OCI-LY7 (cell line): ENCODE measurements at regions not wholly inside any gene's neighbourhood (a gene's known extent, or its start where the extent isn't known, plus 50 kb on each side); places are given as distances from the start of the nearest gene placed in this dataset.

Source experiments
- BruUV-seq: library from RNA; stranded (reverse); fragments of 400-500 nt; replicated peaks from 2 replicates; lab custom pipeline; 2021; lab: Mats Ljungman, UMichigan
- CTCF ChIA-PET: fragments of 300-600 bp; sonication (Branson Sonifier 250); formaldehyde crosslinking; loops from one replicate; lab custom pipeline; 2022; ENCODE audit warnings: antibody characterized with exemption; ENCODE audit not compliant: unreplicated experiment; lab: Charles Lee
- POLR2A ChIA-PET: fragments of 300-600 bp; sonication (Branson Sonifier 250); formaldehyde crosslinking; loops from one replicate; lab custom pipeline; 2022; ENCODE audit warnings: antibody characterized with exemption; lab: Charles Lee
- DNase-seq: peaks from one replicate; pipeline ENCODE4 v3.0.0-alpha.2; 2015; ENCODE audit warnings: low spot score
- H2AFZ ChIP-seq: fragments of 200-600 bp; sonication (generic), shearing (Covaris generic); 2 replicates; pipeline ENCODE4 v1.6.1; 2014; ENCODE audit warnings: mild to moderate bottlenecking, antibody characterized with exemption, low read length, moderate library complexity
- H3K27ac ChIP-seq: fragments of 200-600 bp; sonication (generic); 2 replicates; pipeline ENCODE4 v1.5.1; 2014; ENCODE audit warnings: mixed run types, low read depth, mild to moderate bottlenecking, moderate library complexity, low read length, inconsistent platforms; ENCODE audit not compliant: poor library complexity, severe bottlenecking
- H3K36me3 ChIP-seq: fragments of 200-600 bp; sonication (generic); 2 replicates; pipeline ENCODE4 v1.6.1; 2014; ENCODE audit warnings: mild to moderate bottlenecking, antibody characterized with exemption, low read length, moderate library complexity, mixed read lengths; ENCODE audit not compliant: insufficient read depth
- H3K4me1 ChIP-seq: fragments of 200-600 bp; sonication (generic); 2 replicates; pipeline ENCODE4 v1.5.1; 2014; ENCODE audit warnings: mild to moderate bottlenecking, low read length; ENCODE audit not compliant: insufficient read depth, poor library complexity, severe bottlenecking
- H3K4me2 ChIP-seq: fragments of 200-600 bp; sonication (generic); 2 replicates; pipeline ENCODE4 v1.6.1; 2014; ENCODE audit warnings: mild to moderate bottlenecking, low read length
- H3K4me3 ChIP-seq: fragments of 200-600 bp; sonication (generic); 2 replicates; pipeline ENCODE4 v1.5.1; 2014; ENCODE audit warnings: mild to moderate bottlenecking, low read depth, low read length; ENCODE audit not compliant: poor library complexity, severe bottlenecking
- H3K79me2 ChIP-seq: fragments of 200-600 bp; sonication (generic); 2 replicates; pipeline ENCODE4 v1.6.1; 2016; ENCODE audit warnings: low read depth, mild to moderate bottlenecking, low read length, moderate library complexity, mixed read lengths; ENCODE audit not compliant: insufficient read depth
- H3K9me2 ChIP-seq: fragments of 200-600 bp; sonication (generic); 2 replicates; pipeline ENCODE4 v1.6.1; 2016; ENCODE audit warnings: mild to moderate bottlenecking, low read length, mixed read lengths; ENCODE audit not compliant: insufficient read depth
- H3K9me3 ChIP-seq: fragments of 200-600 bp; sonication (generic); 2 replicates; pipeline ENCODE4 v1.6.1; 2014; ENCODE audit warnings: mild to moderate bottlenecking, mixed run types, low read length, mixed read lengths
- H4K20me1 ChIP-seq: fragments of 200-600 bp; sonication (generic); 2 replicates; pipeline ENCODE4 v1.6.1; 2014; ENCODE audit warnings: mild to moderate bottlenecking, antibody characterized with exemption, low read length, moderate library complexity, mixed read lengths; ENCODE audit not compliant: insufficient read depth
- CTCF ChIP-seq: fragments of 200-600 bp; sonication (generic); conservative IDR thresholded peaks from 2 replicates; pipeline ENCODE4 v1.5.1; 2014; ENCODE audit warnings: mild to moderate bottlenecking, antibody characterized with exemption, low read length, moderate library complexity, mixed read lengths
- EZH2phosphoT487 ChIP-seq: fragments of 200-600 bp; sonication (generic); IDR thresholded peaks from 2 replicates; pipeline ENCODE4 v1.6.1; 2018; ENCODE audit warnings: low read depth, borderline replicate concordance, mild to moderate bottlenecking, mixed run types, antibody characterized with exemption, low read length, moderate library complexity, mixed read lengths
- intact Hi-C: fragments of 100-400 bp; cut with micrococcal nuclease; formaldehyde crosslinking; loops from one replicate; pipeline ENCODE4 v1.10.0; 2022; ENCODE audit not compliant: unreplicated experiment

GRCh38 chr13:21813110-21813509 is 142.2 kb downstream of the FGF9 start:
- BruUV-seq, result no TSS peak

GRCh38 chr13:21813844-21814243 is 143.0 kb downstream of the FGF9 start:
- Histone ChIP-seq H3K4me1 (no peaks in the 10 kb centered on the region), H3K4me3 (no peak overlapping the region), H4K20me1 (no peaks in the 10 kb centered on the region), H3K9me2 (no peaks in the 10 kb centered on the region), H3K27ac (no peak overlapping the region), H3K36me3 (no peaks in the 10 kb centered on the region), H3K9me3 (no peaks in the 10 kb centered on the region), H3K79me2 (no peaks in the 10 kb centered on the region), H3K4me2 (no peak overlapping the region), H2AFZ (no peak overlapping the region)
- no peak for DNase-seq
- intact Hi-C loops, result no loop called here
- BruUV-seq, result no TSS peak
- POLR2A ChIA-PET, result no interaction called here
- CTCF ChIA-PET, result no interaction called here
- TF ChIP-seq CTCF (no peak), EZH2phosphoT487 (no peak)

More at GRCh38 chr13:21813110-21813509, 142.2 kb downstream of the FGF9 start:
- Histone ChIP-seq H3K4me2 (no peak overlapping the region), H3K4me3 (no peak overlapping the region), H3K27ac (no peak overlapping the region), H3K9me3 (no peaks in the 10 kb centered on the region), H2AFZ (no peak overlapping the region), H3K79me2 (no peaks in the 10 kb centered on the region), H3K9me2 (no peaks in the 10 kb centered on the region), H3K36me3 (no peaks in the 10 kb centered on the region), H4K20me1 (no peaks in the 10 kb centered on the region), H3K4me1 (no peaks in the 10 kb centered on the region)
- POLR2A ChIA-PET, result no interaction called here
- no peak for DNase-seq
- CTCF ChIA-PET, result no interaction called here
- intact Hi-C loops, result no loop called here
- TF ChIP-seq EZH2phosphoT487 (no peak), CTCF (peak; percentile 65)

GRCh38 chr13:21814604-21815003 is 143.7 kb downstream of the FGF9 start:
- POLR2A ChIA-PET, result no interaction called here

More at GRCh38 chr13:21814604-21815003, 143.7 kb downstream of the FGF9 start:
- Histone ChIP-seq H3K4me1 (no peaks in the 10 kb centered on the region), H3K4me3 (no peak overlapping the region), H2AFZ (no peak overlapping the region), H3K9me3 (no peaks in the 10 kb centered on the region), H3K27ac (no peak overlapping the region), H3K4me2 (no peak overlapping the region), H3K9me2 (no peaks in the 10 kb centered on the region), H4K20me1 (no peaks in the 10 kb centered on the region), H3K36me3 (no peaks in the 10 kb centered on the region), H3K79me2 (no peaks in the 10 kb centered on the region)
- no TSS peak for BruUV-seq
- intact Hi-C loops, result no loop called here
- CTCF ChIA-PET, result no interaction called here
- no peak for DNase-seq
- no peak for TF ChIP-seq EZH2phosphoT487
- TF ChIP-seq CTCF, result no peak
